ENCODE measurements at regions not wholly inside any gene's neighbourhood (a gene's known extent, or its start where the extent isn't known, plus 50 kb on each side); places are given as distances from the start of the nearest gene placed in this dataset.

GRCh38 chr3:132817646-132818177 is 95.5 kb upstream of the NPHP3 start:
- TF ChIP-seq CTCF (IDR thresholded peaks at IDR 0.05), result no peak
- no peak for TF ChIP-seq POLR2A (IDR thresholded peaks at IDR 0.05)

Data from lower leg skin (tissue), 3 donors.